ENCODE measurements at regions not wholly inside any gene's neighbourhood (a gene's known extent, or its start where the extent isn't known, plus 50 kb on each side); places are given as distances from the start of the nearest gene placed in this dataset.

- no TSS peak for BruUV-seq (replicated peaks)
- H3K4me1 ChIP-seq (replicated peaks in 1 of 2; ENCODE audit: control insufficient read depth in 2 of 2, insufficient read depth in 2 of 2, low read length in 2 of 2), result no peaks in the 10 kb centered on the region
- no peaks in the 10 kb centered on the region for H3K79me2 ChIP-seq (ENCODE audit: control insufficient read depth, insufficient read depth, low read length)
- FAIRE-seq, result no peak
- no peak overlapping the region for H3K9ac ChIP-seq (ENCODE audit: insufficient read depth in 1 of 2, low read depth in 2 of 2, low read length in 2 of 2)
- ChIA-PET CTCF (ENCODE audit: low intra/inter-chr PET ratio) (no interaction called here), POLR2A (no interaction called here)
- no peak overlapping the region for H2AFZ ChIP-seq (ENCODE audit: low read depth, low read length)
- no peaks in the 10 kb centered on the region for H3K36me3 ChIP-seq (ENCODE audit: control insufficient read depth, insufficient read depth, low read length)
- no peak overlapping the region for H3K27ac ChIP-seq (ENCODE audit: extremely low read depth, low read depth, low read length)
- intact Hi-C loops (cut with micrococcal nuclease), result no loop called here
- H3K4me3 ChIP-seq, result no peak overlapping the region
- DNase-seq (ENCODE audit: extremely low read depth in 1 of 4, low spot score in 3 of 4), result no peak
- no peaks in the 10 kb centered on the region for H3K27me3 ChIP-seq (ENCODE audit: control insufficient read depth in 2 of 2, insufficient read depth in 2 of 2, low read length in 2 of 2)
- ATAC-seq, result no peak
- in situ Hi-C loops (cut with MboI), result no loop called here
- H4K20me1 ChIP-seq (replicated peaks; ENCODE audit: control insufficient read depth, insufficient read depth, low read length), result no peaks in the 10 kb centered on the region
- H3K4me2 ChIP-seq (ENCODE audit: insufficient read depth, low read length), result no peak overlapping the region
- no peaks in the 10 kb centered on the region for H3K9me1 ChIP-seq (ENCODE audit: control insufficient read depth, insufficient read depth, low read length)
- H3K9me3 ChIP-seq (replicated peaks; ENCODE audit: control insufficient read depth, insufficient read depth, low read depth, low read length), result no peaks in the 10 kb centered on the region
- TF ChIP-seq KLF16 (IDR thresholded peaks at IDR 0.05) (no peak), PHF20 (IDR thresholded peaks at IDR 0.05; ENCODE audit: partially characterized antibody) (no peak), SMARCB1 (IDR thresholded peaks at IDR 0.05; ENCODE audit: insufficient read length, low read depth) (no peak), RUNX1 (IDR thresholded peaks at IDR 0.05; ENCODE audit: low read depth) (no peak), ZNF347 (CRISPR knock-in tag; IDR thresholded peaks at IDR 0.05; ENCODE audit: low read depth) (no peak), ZNF740 (CRISPR knock-in tag; IDR thresholded peaks at IDR 0.05) (no peak), ZNF740 (tag; IDR thresholded peaks at IDR 0.05) (no peak), RBBP5 (IDR thresholded peaks at IDR 0.05; ENCODE audit: borderline replicate concordance, insufficient read depth, low read length, poor library complexity, severe bottlenecking) (no peak), CBFA2T3 (IDR thresholded peaks at IDR 0.05) (no peak), ZNF699 (CRISPR knock-in tag; IDR thresholded peaks at IDR 0.05; ENCODE audit: insufficient replicate concordance) (no peak), BHLHE40 (IDR thresholded peaks at IDR 0.05; ENCODE audit: low read length) (no peak), E2F3 (CRISPR knock-in tag; IDR thresholded peaks at IDR 0.05) (no peak), MAZ (CRISPR knock-in tag; conservative IDR thresholded peaks at IDR 0.05 in 1 of 2, IDR thresholded peaks at IDR 0.05 in 1 of 2) (no peak), SMAD1 (IDR thresholded peaks at IDR 0.05; ENCODE audit: low read depth, low read length, partially characterized antibody) (no peak), GTF2F1 (IDR thresholded peaks at IDR 0.05; ENCODE audit: low read depth, low read length) (no peak), KAT7 (CRISPR knock-in tag; IDR thresholded peaks at IDR 0.05; ENCODE audit: borderline replicate concordance) (no peak), U2AF1 (optimal IDR thresholded peaks at IDR 0.05; ENCODE audit: low read depth, low read length) (no peak)
Observed at GRCh38 chr1:173112129-173112528, 61.4 kb upstream of the TNFSF18 start.

Measured in K562 (cell line).